Neural cell (in vitro differentiated cells): ENCODE measurements at regions not wholly inside any gene's neighbourhood (a gene's known extent, or its start where the extent isn't known, plus 50 kb on each side); places are given as distances from the start of the nearest gene placed in this dataset.
"Not testable (repeated sequence)": the region's sequence is repeated elsewhere in the genome, so short reads cannot be mapped to it uniquely, and the experiment has no call there.

ENCODE experiments used
- H2AFZ ChIP-seq: fragments of 200-600, 300-800 bp; sonication (generic), shearing (Covaris generic); 2 replicates; pipeline ENCODE4 v1.6.0; 2014; ENCODE audit warnings: low read depth, mild to moderate bottlenecking, antibody characterized with exemption, low read length, moderate library complexity
- H3F3A ChIP-seq: fragments of 200-600 bp; shearing (Covaris generic); 2 replicates; pipeline ENCODE4 v1.6.1; 2016; ENCODE audit warnings: mild to moderate bottlenecking, moderate library complexity, mixed read lengths, antibody characterized with exemption, low read length; ENCODE audit not compliant: insufficient read depth, poor library complexity, severe bottlenecking
- H3K27ac ChIP-seq: fragments of 200-600, 300-800 bp; sonication (generic), shearing (Covaris generic); 2 replicates; pipeline ENCODE4 v1.5.1; 2014; ENCODE audit warnings: mild to moderate bottlenecking, low read length, moderate library complexity
- H3K27me3 ChIP-seq: fragments of 300-800, 200-600 bp; sonication (generic), shearing (Covaris generic); 2 replicates; pipeline ENCODE4 v1.6.0; 2014; ENCODE audit warnings: mild to moderate bottlenecking, low read depth, low read length, moderate library complexity; ENCODE audit not compliant: insufficient read depth
- H3K36me3 ChIP-seq: fragments of 300-800, 200-600 bp; sonication (generic), shearing (Covaris generic); 2 replicates; pipeline ENCODE4 v1.5.1; 2014; ENCODE audit warnings: mild to moderate bottlenecking, antibody characterized with exemption, low read length, moderate library complexity; ENCODE audit not compliant: insufficient read depth
- H3K4me2 ChIP-seq: fragments of 300-800, 200-600 bp; sonication (generic), shearing (Covaris generic); 2 replicates; pipeline ENCODE4 v1.6.0; 2014; ENCODE audit warnings: mild to moderate bottlenecking, low read length
- H3K4me3 ChIP-seq: fragments of 300-800, 200-600 bp; sonication (generic), shearing (Covaris generic); 2 replicates; pipeline ENCODE4 v1.5.1; 2014; ENCODE audit warnings: mild to moderate bottlenecking, low read length, moderate library complexity
- H3K79me2 ChIP-seq: fragments of 200-600 bp; shearing (Covaris generic); replicated peaks from 2 replicates; pipeline ENCODE4 v1.6.0; 2014; ENCODE audit warnings: mild to moderate bottlenecking, low read length, moderate library complexity; ENCODE audit not compliant: insufficient read depth
- H3K9ac ChIP-seq: fragments of 300-800, 200-600 bp; sonication (generic), shearing (Covaris generic); 2 replicates; pipeline ENCODE4 v1.6.1; 2016; ENCODE audit warnings: mild to moderate bottlenecking, low read length, mixed read lengths
- H3K9me2 ChIP-seq: fragments of 200-600 bp; shearing (Covaris generic); 2 replicates; pipeline ENCODE4 v1.6.1; 2016; ENCODE audit warnings: mild to moderate bottlenecking, low read length, mixed read lengths; ENCODE audit not compliant: insufficient read depth
- H3K9me3 ChIP-seq: fragments of 200-600, 300-800 bp; sonication (generic), shearing (Covaris generic); 2 replicates; pipeline ENCODE4 v1.6.1; 2016; ENCODE audit warnings: mild to moderate bottlenecking, mixed run types, low read length, moderate library complexity, mixed read lengths
- H4K20me1 ChIP-seq: fragments of 200-600 bp; shearing (Covaris generic); 2 replicates; pipeline ENCODE4 v1.6.1; 2016; ENCODE audit warnings: mild to moderate bottlenecking, mixed run types; ENCODE audit not compliant: insufficient read depth
- CTCF ChIP-seq: fragments of 450-650 bp; IDR thresholded peaks from 2 replicates; pipeline ENCODE4 v1.5.1; 2014; ENCODE audit warnings: antibody characterized with exemption, mild to moderate bottlenecking, moderate library complexity; ENCODE audit not compliant: poor library complexity, severe bottlenecking
- EP300 ChIP-seq: fragments of 450-650 bp; conservative IDR thresholded peaks from 2 replicates; pipeline ENCODE4 v1.6.1; 2014; ENCODE audit warnings: antibody characterized with exemption, mild to moderate bottlenecking, moderate library complexity; ENCODE audit not compliant: poor library complexity, severe bottlenecking
- MXI1 ChIP-seq: fragments of 450-650 bp; conservative IDR thresholded peaks from 2 replicates; pipeline ENCODE4 v1.6.1; 2014; ENCODE audit warnings: antibody characterized with exemption, mild to moderate bottlenecking; ENCODE audit not compliant: poor library complexity, severe bottlenecking
- POLR2AphosphoS5 ChIP-seq: IDR thresholded peaks from 2 replicates; pipeline ENCODE4 v1.6.1; 2012
- REST ChIP-seq: IDR thresholded peaks from 2 replicates; pipeline ENCODE4 v1.6.1; 2012; ENCODE audit warnings: borderline replicate concordance
- SMC3 ChIP-seq: fragments of 450-650 bp; conservative IDR thresholded peaks from 2 replicates; pipeline ENCODE4 v1.6.1; 2014; ENCODE audit warnings: antibody characterized with exemption, mild to moderate bottlenecking, moderate library complexity; ENCODE audit not compliant: poor library complexity
- TAF1 ChIP-seq: IDR thresholded peaks from 2 replicates; pipeline ENCODE4 v1.6.1; 2012; ENCODE audit warnings: low read depth

GRCh38 chr1:95663530-95663929, 429.5 kb downstream of the RWDD3 start:
- H2AFZ ChIP-seq, H3K36me3 ChIP-seq, H3K27me3 ChIP-seq, H3K9me3 ChIP-seq, H3K4me3 ChIP-seq, H3K27ac ChIP-seq, H3K9me2 ChIP-seq, H3F3A ChIP-seq, H3K79me2 ChIP-seq, H4K20me1 ChIP-seq, H3K9ac ChIP-seq, H3K4me2 ChIP-seq: not testable (repeated sequence)

- no peaks in the 10 kb centered on the region for H3K79me2 ChIP-seq
- no peaks in the 10 kb centered on the region for H3F3A ChIP-seq
- H3K9me2 ChIP-seq = no peaks in the 10 kb centered on the region
- H3K36me3 ChIP-seq = no peaks in the 10 kb centered on the region
- H3K4me2 ChIP-seq = no peak overlapping the region
- H3K27me3 ChIP-seq = no peaks in the 10 kb centered on the region
- H3K9me3 ChIP-seq = no peaks in the 10 kb centered on the region
- no peak for TF ChIP-seq EP300
- TF ChIP-seq CTCF = no peak
- TF ChIP-seq POLR2AphosphoS5 = no peak
- TF ChIP-seq MXI1 = no peak
- no peak for TF ChIP-seq REST
- TF ChIP-seq TAF1 = no peak
- TF ChIP-seq SMC3 = no peak
- no peak overlapping the region for H3K9ac ChIP-seq
- H4K20me1 ChIP-seq = no peaks in the 10 kb centered on the region
- no peak overlapping the region for H2AFZ ChIP-seq
- no peak overlapping the region for H3K4me3 ChIP-seq
- no peak overlapping the region for H3K27ac ChIP-seq
Observed at GRCh38 chr1:95668165-95668564, 434.2 kb downstream of the RWDD3 start.

- not testable (repeated sequence) for H3K27me3 ChIP-seq, H2AFZ ChIP-seq, H3K9ac ChIP-seq, H3K9me3 ChIP-seq, H3K4me2 ChIP-seq, H3K79me2 ChIP-seq, H4K20me1 ChIP-seq, H3F3A ChIP-seq, H3K27ac ChIP-seq, H3K36me3 ChIP-seq, H3K9me2 ChIP-seq, H3K4me3 ChIP-seq
Observed at GRCh38 chr1:95669638-95670037, 435.6 kb downstream of the RWDD3 start.
